Peyer's patch (tissue), 4 donors: ENCODE measurements at regions not wholly inside any gene's neighbourhood (a gene's known extent, or its start where the extent isn't known, plus 50 kb on each side); places are given as distances from the start of the nearest gene placed in this dataset.
"Not testable (repeated sequence)": the region's sequence is repeated elsewhere in the genome, so short reads cannot be mapped to it uniquely, and the experiment has no call there.

Source experiments
- POLR2A ChIP-seq, 2 donors: fragments of 450-650 bp; IDR thresholded peaks; one replicate each; pipeline ENCODE4 v1.5.1; 2017; ENCODE audit warnings: antibody characterized with exemption in 2 of 2, mild to moderate bottlenecking in 2 of 2, moderate library complexity in 2 of 2
- TF ChIP-seq, protein P1 (sequence below), 6 experiments: fragments of 450-650 bp in 4 of 6; fragments of 200-600 bp in 2 of 6; sonication (generic) in 1 of 6; IDR thresholded peaks; one replicate each; pipeline ENCODE4 v1.5.1; 2017 to 2019; ENCODE audit warnings: antibody characterized with exemption in 6 of 6, mild to moderate bottlenecking in 3 of 6, moderate library complexity in 1 of 6

- TF ChIP-seq, protein P1, sequence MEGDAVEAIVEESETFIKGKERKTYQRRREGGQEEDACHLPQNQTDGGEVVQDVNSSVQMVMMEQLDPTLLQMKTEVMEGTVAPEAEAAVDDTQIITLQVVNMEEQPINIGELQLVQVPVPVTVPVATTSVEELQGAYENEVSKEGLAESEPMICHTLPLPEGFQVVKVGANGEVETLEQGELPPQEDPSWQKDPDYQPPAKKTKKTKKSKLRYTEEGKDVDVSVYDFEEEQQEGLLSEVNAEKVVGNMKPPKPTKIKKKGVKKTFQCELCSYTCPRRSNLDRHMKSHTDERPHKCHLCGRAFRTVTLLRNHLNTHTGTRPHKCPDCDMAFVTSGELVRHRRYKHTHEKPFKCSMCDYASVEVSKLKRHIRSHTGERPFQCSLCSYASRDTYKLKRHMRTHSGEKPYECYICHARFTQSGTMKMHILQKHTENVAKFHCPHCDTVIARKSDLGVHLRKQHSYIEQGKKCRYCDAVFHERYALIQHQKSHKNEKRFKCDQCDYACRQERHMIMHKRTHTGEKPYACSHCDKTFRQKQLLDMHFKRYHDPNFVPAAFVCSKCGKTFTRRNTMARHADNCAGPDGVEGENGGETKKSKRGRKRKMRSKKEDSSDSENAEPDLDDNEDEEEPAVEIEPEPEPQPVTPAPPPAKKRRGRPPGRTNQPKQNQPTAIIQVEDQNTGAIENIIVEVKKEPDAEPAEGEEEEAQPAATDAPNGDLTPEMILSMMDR (IDR thresholded peaks at IDR 0.05), result not testable (repeated sequence)
- TF ChIP-seq POLR2A (IDR thresholded peaks at IDR 0.05), result not testable (repeated sequence)
Observed at GRCh38 chr6:9024246-9024645, 588.9 kb upstream of the SLC35B3 start.
